H1 (cell line): ENCODE measurements at regions not wholly inside any gene's neighbourhood (a gene's known extent, or its start where the extent isn't known, plus 50 kb on each side); places are given as distances from the start of the nearest gene placed in this dataset.

Experiments used
- CTCF ChIA-PET: fragments of 300-600 bp; sonication (Branson Sonifier 250); formaldehyde crosslinking; loops from one replicate; lab custom pipeline; 2021; ENCODE audit not compliant: partially characterized antibody; lab: Charles Lee
- POLR2A ChIA-PET: fragments of 300-600 bp; sonication (Branson Sonifier 250); formaldehyde crosslinking; loops from one replicate; lab custom pipeline; 2021; ENCODE audit warnings: inconsistent platforms; ENCODE audit not compliant: partially characterized antibody; lab: Charles Lee
- DNase-seq, 2 experiments: peaks; one replicate each; pipeline versions ENCODE4 v3.0.0 to v3.0.0-alpha.2; 2010 to 2022; ENCODE audit warnings: low spot score in 2 of 2, low read depth in 1 of 2, mixed read lengths in 1 of 2
- FAIRE-seq: peaks from 2 replicates; lab custom pipeline; 2011; peaks lifted over from hg19 to GRCh38; lab: Jason Lieb, UNC
- H2AFZ ChIP-seq: 2 replicates; pipeline ENCODE4 v1.8.1; 2012; ENCODE audit warnings: low read length, inconsistent platforms
- H2AK5ac ChIP-seq: 2 replicates; pipeline ENCODE4 v1.6.1; 2013; ENCODE audit warnings: low read depth, low read length
- H2BK120ac ChIP-seq: replicated peaks from 2 replicates; pipeline ENCODE3; 2013; ENCODE audit warnings: low read depth, low read length, inconsistent platforms
- H2BK12ac ChIP-seq: 2 replicates; pipeline ENCODE4 v1.6.1; 2013; ENCODE audit warnings: low read depth, low read length
- H2BK15ac ChIP-seq: 2 replicates; pipeline ENCODE4 v1.6.1; 2013; ENCODE audit warnings: low read length
- H2BK20ac ChIP-seq: 2 replicates; pipeline ENCODE4 v1.6.1; 2013; ENCODE audit warnings: low read length
- H2BK5ac ChIP-seq: 2 replicates; pipeline ENCODE4 v1.6.1; 2013; ENCODE audit warnings: low read depth, low read length
- H3K14ac ChIP-seq: 2 replicates; pipeline ENCODE4 v1.6.1; 2013; ENCODE audit warnings: inconsistent platforms; ENCODE audit not compliant: insufficient read length
- H3K18ac ChIP-seq: 2 replicates; pipeline ENCODE4 v1.6.1; 2013; ENCODE audit warnings: low read length; ENCODE audit errors: extremely low read depth
- H3K23ac ChIP-seq: 2 replicates; pipeline ENCODE4 v1.6.1; 2013; ENCODE audit warnings: inconsistent platforms; ENCODE audit not compliant: insufficient read length
- H3K23me2 ChIP-seq: 2 replicates; pipeline ENCODE4 v1.6.1; 2013; ENCODE audit warnings: low read depth, low read length
- H3K27ac ChIP-seq: 2 replicates; pipeline ENCODE4 v1.6.1; 2011; ENCODE audit warnings: low read depth, low read length, inconsistent platforms
- H3K27me3 ChIP-seq, 4 experiments: replicated peaks in 1 of 4; 1 replicate in 1 of 4; 2 replicates in 3 of 4; pipeline versions ENCODE4 v1.6.1 to v1.8.1; 2011 to 2013; ENCODE audit warnings: low read length in 3 of 4, mild to moderate bottlenecking in 3 of 4, inconsistent platforms in 2 of 4, mixed read lengths in 2 of 4, moderate library complexity in 1 of 4; ENCODE audit not compliant: control insufficient read depth in 3 of 4, insufficient read depth in 3 of 4; ENCODE audit errors: extremely low read depth in 1 of 4
- H3K36me3 ChIP-seq, 4 experiments: 2 replicates each; pipeline versions ENCODE4 v1.6.1 to v1.8.1; 2011 to 2013; ENCODE audit warnings: mild to moderate bottlenecking in 4 of 4, low read length in 3 of 4, moderate library complexity in 2 of 4, control low read depth in 1 of 4, inconsistent platforms in 1 of 4; ENCODE audit not compliant: insufficient read depth in 4 of 4, control insufficient read depth in 2 of 4
- H3K4ac ChIP-seq: replicated peaks from 2 replicates; pipeline ENCODE3; 2013; ENCODE audit warnings: low read length, low read depth, mixed read lengths, inconsistent platforms; ENCODE audit not compliant: insufficient read length
- H3K4me1 ChIP-seq, 4 experiments: replicated peaks in 1 of 4; 1 replicate in 1 of 4; 2 replicates in 3 of 4; pipeline versions ENCODE4 v1.6.1 to v1.8.1; 2011 to 2013; ENCODE audit warnings: low read length in 3 of 4, inconsistent platforms in 2 of 4, mixed read lengths in 1 of 4; ENCODE audit not compliant: insufficient read depth in 4 of 4, control insufficient read depth in 3 of 4
- H3K4me2 ChIP-seq, 2 experiments: 2 replicates each; pipeline versions ENCODE4 v1.6.1 to v1.8.1; 2011 to 2013; ENCODE audit warnings: low read depth in 2 of 2, low read length in 2 of 2, control low read depth in 1 of 2, inconsistent platforms in 1 of 2, mild to moderate bottlenecking in 1 of 2; ENCODE audit not compliant: insufficient read depth in 1 of 2
- H3K4me3 ChIP-seq, 4 experiments: fragments of 200-600, 300-600 bp in 1 of 4; sonication (generic), shearing (Covaris generic), sonication (Bioruptor Twin) in 1 of 4; 2 replicates each; pipeline versions ENCODE4 v1.5.1 to v1.8.1; 2011 to 2016; ENCODE audit warnings: low read length in 4 of 4, low read depth in 3 of 4, control low read depth in 2 of 4, inconsistent platforms in 2 of 4, mild to moderate bottlenecking in 2 of 4, mixed read lengths in 1 of 4, moderate library complexity in 1 of 4; ENCODE audit not compliant: insufficient read depth in 2 of 4; ENCODE audit errors: extremely low read depth in 1 of 4
- H3K56ac ChIP-seq: replicated peaks from 2 replicates; pipeline ENCODE3; 2013; ENCODE audit warnings: low read depth, mild to moderate bottlenecking, mixed read lengths, low read length, inconsistent platforms; ENCODE audit not compliant: insufficient read length
- H3K79me1 ChIP-seq: 2 replicates; pipeline ENCODE4 v1.6.1; 2013; ENCODE audit warnings: low read depth, low read length, control low read depth
- H3K79me2 ChIP-seq, 2 experiments: 2 replicates each; pipeline versions ENCODE4 v1.6.1 to v1.8.1; 2012 to 2013; ENCODE audit warnings: low read length in 2 of 2, mild to moderate bottlenecking in 2 of 2, inconsistent platforms in 1 of 2; ENCODE audit not compliant: insufficient read depth in 2 of 2, control insufficient read depth in 1 of 2
- H3K9ac ChIP-seq, 4 experiments: replicated peaks in 1 of 4; 1 replicate in 1 of 4; 2 replicates in 3 of 4; pipeline versions ENCODE4 v1.6.1 to v1.8.1; 2011 to 2013; ENCODE audit warnings: low read depth in 3 of 4, low read length in 3 of 4, control low read depth in 2 of 4, mild to moderate bottlenecking in 2 of 4, moderate library complexity in 2 of 4, inconsistent platforms in 1 of 4; ENCODE audit errors: extremely low read depth in 1 of 4
- H3K9me3 ChIP-seq, 2 experiments: 2 replicates each; pipeline versions ENCODE4 v1.6.1 to v1.8.1; 2012 to 2013; ENCODE audit warnings: mild to moderate bottlenecking in 2 of 2, moderate library complexity in 2 of 2, control low read depth in 1 of 2, inconsistent platforms in 1 of 2, low read depth in 1 of 2, low read length in 1 of 2, mixed read lengths in 1 of 2; ENCODE audit not compliant: insufficient read depth in 2 of 2
- H4K20me1 ChIP-seq, 2 experiments: replicated peaks in 1 of 2; 2 replicates each; pipeline versions ENCODE3 to v1.8.1; 2011 to 2013; ENCODE audit warnings: inconsistent platforms in 2 of 2, low read length in 2 of 2, mild to moderate bottlenecking in 1 of 2; ENCODE audit not compliant: insufficient read depth in 2 of 2, control insufficient read depth in 1 of 2
- H4K5ac ChIP-seq: 2 replicates; pipeline ENCODE4 v1.6.1; 2013; ENCODE audit warnings: low read length, low read depth, mixed read lengths, inconsistent platforms; ENCODE audit not compliant: insufficient read length
- H4K8ac ChIP-seq: 2 replicates; pipeline ENCODE4 v1.8.0; 2013; ENCODE audit warnings: mild to moderate bottlenecking, moderate library complexity, low read length, inconsistent platforms; ENCODE audit not compliant: insufficient read depth; ENCODE audit errors: extremely low read depth
- H4K91ac ChIP-seq: replicated peaks from 2 replicates; pipeline ENCODE3; 2013; ENCODE audit warnings: low read length, mixed read lengths, inconsistent platforms; ENCODE audit not compliant: insufficient read length
- ATF2 ChIP-seq: IDR thresholded peaks from 2 replicates; pipeline ENCODE4 v1.6.1; 2012; ENCODE audit warnings: low read length, inconsistent platforms
- BACH1 ChIP-seq: IDR thresholded peaks from 2 replicates; pipeline ENCODE4 v1.6.1; 2012; ENCODE audit warnings: low read length, improper control_type of control experiment
- CBX5 ChIP-seq: fragments of 300-800, 300-1000 bp; sonication (generic); IDR thresholded peaks from 2 replicates; pipeline ENCODE4 v1.7.1; 2016; ENCODE audit warnings: antibody characterized with exemption, low read length, low read depth
- CBX8 ChIP-seq: fragments of 300-800, 300-1000 bp; sonication (generic); IDR thresholded peaks from 2 replicates; pipeline ENCODE4 v1.7.1; 2016; ENCODE audit warnings: low read depth, low read length, borderline replicate concordance
- EZH2 ChIP-seq: fragments of 200-600 bp; sonication (generic); IDR thresholded peaks from 2 replicates; pipeline ENCODE4 v1.7.1; 2012; ENCODE audit warnings: low read depth, mild to moderate bottlenecking, moderate library complexity, low read length, inconsistent platforms; ENCODE audit not compliant: severe bottlenecking
- GABPA ChIP-seq: IDR thresholded peaks from 2 replicates; pipeline ENCODE4 v1.6.1; 2011; ENCODE audit warnings: mild to moderate bottlenecking, low read length, moderate library complexity, borderline replicate concordance; ENCODE audit not compliant: insufficient read depth
- MAFK ChIP-seq: IDR thresholded peaks from 2 replicates; pipeline ENCODE4 v1.6.1; 2012; ENCODE audit warnings: low read depth, mild to moderate bottlenecking, improper control_type of control experiment, low read length
- POLR2A ChIP-seq, 2 experiments: IDR thresholded peaks; 1 replicate in 1 of 2; 2 replicates in 1 of 2; pipeline ENCODE4 v1.6.1; 2011; ENCODE audit warnings: low read depth in 2 of 2, low read length in 2 of 2, mild to moderate bottlenecking in 2 of 2; ENCODE audit errors: control extremely low read depth in 1 of 2
- RBBP5 ChIP-seq: IDR thresholded peaks from 2 replicates; pipeline ENCODE4 v1.7.1; 2012; ENCODE audit warnings: low read depth, mild to moderate bottlenecking, inconsistent platforms, low read length, moderate library complexity, borderline replicate concordance
- SIRT6 ChIP-seq: IDR thresholded peaks from one replicate; pipeline ENCODE4 v1.7.1; 2012; ENCODE audit warnings: low read length, inconsistent platforms
- SUZ12 ChIP-seq: fragments of 200-600 bp; sonication (generic); IDR thresholded peaks from 2 replicates; pipeline ENCODE4 v1.6.1; 2012; ENCODE audit warnings: mild to moderate bottlenecking, inconsistent platforms, low read length, moderate library complexity, mixed read lengths
- ZNF274 ChIP-seq: IDR thresholded peaks from 2 replicates; pipeline ENCODE4 v1.7.0; 2012; ENCODE audit warnings: low read length, borderline replicate concordance; ENCODE audit errors: extremely low read depth
- WGBS, 2 experiments: shearing (Covaris generic) in 1 of 2; methylation state at CpG; one replicate each; pipeline versions ENCODE4 v1.1.6 to v1.1.7; 2013 to 2015; ENCODE audit warnings: low lambda C conversion rate in 2 of 2, mixed read lengths in 2 of 2, inconsistent platforms in 1 of 2, low coverage in 1 of 2, missing lambda C conversion rate in 1 of 2; ENCODE audit not compliant: insufficient replicate concordance in 2 of 2, insufficient coverage in 1 of 2, insufficient read length in 1 of 2; ENCODE audit errors: extremely low coverage in 1 of 2, missing lambda C conversion rate in 1 of 2; 5-methylcytosine and 5-hydroxymethylcytosine counted together

GRCh38 chr1:14080653-14081052, 380.7 kb downstream of the PRDM2 start:
- no peaks in the 10 kb centered on the region for H3K23me2 ChIP-seq
- no peak overlapping the region for H2AFZ ChIP-seq
- no peak overlapping the region for H2AK5ac ChIP-seq
- no peaks in the 10 kb centered on the region for H3K79me2 ChIP-seq
- no peak overlapping the region for H3K4ac ChIP-seq
- H2BK120ac ChIP-seq, result no peak overlapping the region
- no peak overlapping the region for H4K8ac ChIP-seq
- no peaks in the 10 kb centered on the region for H3K79me1 ChIP-seq
- no peak overlapping the region for H4K91ac ChIP-seq
- H3K36me3 ChIP-seq, result no peaks in the 10 kb centered on the region
- H2BK20ac ChIP-seq, result no peak overlapping the region
- WGBS, 2 experiments, result 93% methylated on average over 5 of the region's 5 CpGs; no CpG with 5 or more reads in 1 of the 2 experiments
- H3K27ac ChIP-seq, result no peak overlapping the region
- ChIA-PET CTCF (interaction anchor here (1.0 to 1.5 kb wide), 4 partner anchors 9 to 30 kb away, joined by 3 to 5 read pairs (median 4); no protein-coding TSS in a partner anchor), POLR2A (no interaction called here)
- no peak overlapping the region for H3K4me3 ChIP-seq
- no peak overlapping the region for H2BK12ac ChIP-seq
- no peak overlapping the region for H2BK15ac ChIP-seq
- no peak overlapping the region for H3K18ac ChIP-seq
- H3K14ac ChIP-seq, result no peak overlapping the region
- FAIRE-seq (no peak), DNase-seq (no peak)
- no peak overlapping the region for H2BK5ac ChIP-seq
- no peaks in the 10 kb centered on the region for H3K4me1 ChIP-seq
- no peak overlapping the region for H3K9ac ChIP-seq
- no peaks in the 10 kb centered on the region for H3K27me3 ChIP-seq
- H3K9me3 ChIP-seq, result no peaks in the 10 kb centered on the region; a peak in 1 of 4 replicates
- H4K20me1 ChIP-seq, result no peaks in the 10 kb centered on the region
- H3K4me2 ChIP-seq, result no peak overlapping the region
- H3K23ac ChIP-seq, result no peak overlapping the region
- H4K5ac ChIP-seq, result no peak overlapping the region
- H3K56ac ChIP-seq, result no peak overlapping the region
- TF ChIP-seq EZH2, result no peak
- no peak for TF ChIP-seq MAFK
- no peak for TF ChIP-seq POLR2A (IDR thresholded peaks at IDR 0.05; ENCODE audit: control extremely low read depth in 1 of 2, low read depth in 2 of 2, low read length in 2 of 2)
- no peak for TF ChIP-seq CBX8
- no peak for TF ChIP-seq BACH1
- TF ChIP-seq CBX5, result no peak
- TF ChIP-seq GABPA, result no peak
- TF ChIP-seq ZNF274, result no peak
- TF ChIP-seq ATF2, result no peak
- no peak for TF ChIP-seq RBBP5
- TF ChIP-seq SIRT6, result no peak
- TF ChIP-seq SUZ12, result no peak
